AG04449 (cell line): ENCODE measurements at regions not wholly inside any gene's neighbourhood (a gene's known extent, or its start where the extent isn't known, plus 50 kb on each side); places are given as distances from the start of the nearest gene placed in this dataset.

Source experiments
- CTCF ChIA-PET: fragments of 350-600 bp; formaldehyde crosslinking; extraction: SDS; loops from one replicate; lab custom pipeline; 2021; ENCODE audit warnings: antibody characterized with exemption; lab: Yijun Ruan, JAX
- POLR2A ChIA-PET: fragments of 400-600, 350-600 bp; formaldehyde crosslinking; extraction: SDS; loops from one replicate; lab custom pipeline; 2020; ENCODE audit warnings: antibody characterized with exemption, inconsistent platforms; lab: Yijun Ruan, JAX
- DNase-seq: peaks from one replicate; pipeline ENCODE4 v3.0.0-alpha.2; 2010; ENCODE audit warnings: low read depth, low spot score
- H3K4me3 ChIP-seq: 2 replicates; pipeline ENCODE4 v1.5.1; 2011; ENCODE audit warnings: low read depth, mild to moderate bottlenecking, control low read depth, low read length
- CTCF ChIP-seq: IDR thresholded peaks from one replicate; pipeline ENCODE4 v1.5.1; 2011; ENCODE audit warnings: mild to moderate bottlenecking, moderate library complexity, low read length, control low read depth, inconsistent platforms; ENCODE audit not compliant: insufficient read depth; ENCODE audit errors: missing control alignments

- DNase-seq, result no peak
- POLR2A ChIA-PET, result interaction anchor here (0.6 kb wide), 1 partner anchor 63 kb away, joined by 3 read pairs; no protein-coding TSS in a partner anchor
- H3K4me3 ChIP-seq, result no peak overlapping the region
- TF ChIP-seq CTCF, result no peak
- CTCF ChIA-PET, result no interaction called here
Measured at GRCh38 chr14:54213536-54213935, 183.3 kb upstream of the CDKN3 start.

- no peak for TF ChIP-seq CTCF
- H3K4me3 ChIP-seq, result no peak overlapping the region
- POLR2A ChIA-PET, result no interaction called here
- CTCF ChIA-PET, result interaction anchor here (2.2 kb wide), 1 partner anchor 42 kb away, joined by 5 read pairs; no protein-coding TSS in a partner anchor
- DNase-seq, result no peak
Measured at GRCh38 chr14:54216827-54217226, 180.0 kb upstream of the CDKN3 start.

- CTCF ChIA-PET, result interaction anchor here (2.0 to 2.2 kb wide), 2 partner anchors 44 to 45 kb away, joined by 5 to 11 read pairs; no protein-coding TSS in a partner anchor
- TF ChIP-seq CTCF, result no peak
- H3K4me3 ChIP-seq, result no peak overlapping the region; the same call in 1 of the 2 replicates
- POLR2A ChIA-PET, result no interaction called here
- DNase-seq, result no peak
Measured at GRCh38 chr14:54219261-54220070, 177.3 kb upstream of the CDKN3 start.

- CTCF ChIA-PET, result interaction anchor here (2.0 kb wide), 1 partner anchor 46 kb away, joined by 11 read pairs; no protein-coding TSS in a partner anchor
Measured at GRCh38 chr14:54220071-54220703, 176.6 kb upstream of the CDKN3 start.

GRCh38 chr14:54220704-54221431, 175.9 kb upstream of the CDKN3 start:
- H3K4me3 ChIP-seq, result no peak overlapping the region
- POLR2A ChIA-PET, result no interaction called here
- no peak for TF ChIP-seq CTCF
- no peak for DNase-seq
- CTCF ChIA-PET, result interaction anchor here (2.0 kb wide), 1 partner anchor 46 kb away, joined by 11 read pairs; no protein-coding TSS in a partner anchor

More at GRCh38 chr14:54220071-54220703, 176.6 kb upstream of the CDKN3 start:
- no peak for DNase-seq
- H3K4me3 ChIP-seq, result peak overlapping the region; percentile 39
- POLR2A ChIA-PET, result no interaction called here
- TF ChIP-seq CTCF, result no peak
